CD4-positive, alpha-beta T cell (primary cell): ENCODE measurements at regions not wholly inside any gene's neighbourhood (a gene's known extent, or its start where the extent isn't known, plus 50 kb on each side); places are given as distances from the start of the nearest gene placed in this dataset.

Source experiments
- ATAC-seq: fragments of 200-7000 bp; cut with Tn5 transposase; one replicate; pipeline ENCODE4 v1.10.0; 2022; ENCODE audit warnings: mild to moderate bottlenecking; ENCODE audit not compliant: poor library complexity
- CTCF ChIA-PET: fragments of 350-600 bp; sonication (Branson Sonifier 250); formaldehyde crosslinking; loops from one replicate; lab custom pipeline; 2021; ENCODE audit warnings: antibody characterized with exemption, inconsistent platforms; lab: Charles Lee
- POLR2A ChIA-PET: fragments of 350-600 bp; sonication (Branson Sonifier 250); formaldehyde crosslinking; loops from one replicate; lab custom pipeline; 2021; ENCODE audit warnings: antibody characterized with exemption, inconsistent platforms; lab: Charles Lee
- DNase-seq, 14 experiments: peaks; one replicate each; pipeline ENCODE4 v3.0.0-alpha.2; 2013 to 2020; ENCODE audit warnings: mixed read lengths in 2 of 14
- H3K27ac ChIP-seq, 2 donors: one replicate each; pipeline versions ENCODE4 v1.5.1 to v1.7.0; 2013; ENCODE audit warnings: low read length in 2 of 2, low read depth in 1 of 2, mild to moderate bottlenecking in 1 of 2
- H3K27me3 ChIP-seq, 2 experiments: 1 replicate in 1 of 2; 2 replicates in 1 of 2; pipeline versions ENCODE4 v1.6.1 to v1.7.0; 2013; ENCODE audit warnings: low read length in 2 of 2, control low read depth in 1 of 2, mild to moderate bottlenecking in 1 of 2, moderate library complexity in 1 of 2; ENCODE audit not compliant: insufficient read depth in 2 of 2, control insufficient read depth in 1 of 2
- H3K36me3 ChIP-seq: one replicate; pipeline ENCODE4 v1.6.1; 2013; ENCODE audit warnings: low read length, control low read depth; ENCODE audit not compliant: insufficient read depth
- H3K4me1 ChIP-seq: one replicate; pipeline ENCODE4 v1.6.1; 2013; ENCODE audit warnings: low read length, control low read depth; ENCODE audit not compliant: insufficient read depth
- H3K4me3 ChIP-seq: one replicate; pipeline ENCODE4 v1.5.1; 2013; ENCODE audit warnings: mild to moderate bottlenecking, low read length, moderate library complexity
- H3K9me3 ChIP-seq, 2 experiments: 1 replicate in 1 of 2; 2 replicates in 1 of 2; pipeline versions ENCODE4 v1.6.1 to v1.7.0; 2013; ENCODE audit warnings: low read length in 2 of 2, mild to moderate bottlenecking in 2 of 2, control low read depth in 1 of 2, moderate library complexity in 1 of 2; ENCODE audit not compliant: control insufficient read depth in 1 of 2, insufficient read depth in 1 of 2
- H3K27ac Mint-ChIP-seq: one replicate; pipeline ENCODE4 v1.8.0; 2020; ENCODE audit warnings: mixed read lengths
- H3K27me3 Mint-ChIP-seq: one replicate; pipeline ENCODE4 v1.8.0; 2021; ENCODE audit warnings: mixed read lengths
- H3K36me3 Mint-ChIP-seq: one replicate; pipeline ENCODE4 v1.8.0; 2021; ENCODE audit warnings: low read depth, mixed read lengths
- H3K4me1 Mint-ChIP-seq: one replicate; pipeline ENCODE4 v1.8.0; 2021; ENCODE audit warnings: low read depth, mixed read lengths
- H3K4me3 Mint-ChIP-seq: one replicate; pipeline ENCODE4 v1.8.0; 2020; ENCODE audit warnings: mild to moderate bottlenecking, mixed read lengths
- H3K9me3 Mint-ChIP-seq: one replicate; pipeline ENCODE4 v1.8.0; 2020; ENCODE audit warnings: mixed read lengths
- intact Hi-C, 2 experiments: fragments of 100-400 bp; cut with DNase I in 1 of 2; cut with micrococcal nuclease in 1 of 2; formaldehyde crosslinking; loops; one replicate each; pipeline versions ENCODE4 v1.15.1 to v1.9.0; 2023 to 2025; cut with DNase I, micrococcal nuclease
- TF ChIP-seq, protein P1 (sequence below): fragments of 200-600 bp; IDR thresholded peaks from one replicate; pipeline ENCODE4 v1.8.0; 2022; ENCODE audit warnings: antibody characterized with exemption, mild to moderate bottlenecking

DNA sequence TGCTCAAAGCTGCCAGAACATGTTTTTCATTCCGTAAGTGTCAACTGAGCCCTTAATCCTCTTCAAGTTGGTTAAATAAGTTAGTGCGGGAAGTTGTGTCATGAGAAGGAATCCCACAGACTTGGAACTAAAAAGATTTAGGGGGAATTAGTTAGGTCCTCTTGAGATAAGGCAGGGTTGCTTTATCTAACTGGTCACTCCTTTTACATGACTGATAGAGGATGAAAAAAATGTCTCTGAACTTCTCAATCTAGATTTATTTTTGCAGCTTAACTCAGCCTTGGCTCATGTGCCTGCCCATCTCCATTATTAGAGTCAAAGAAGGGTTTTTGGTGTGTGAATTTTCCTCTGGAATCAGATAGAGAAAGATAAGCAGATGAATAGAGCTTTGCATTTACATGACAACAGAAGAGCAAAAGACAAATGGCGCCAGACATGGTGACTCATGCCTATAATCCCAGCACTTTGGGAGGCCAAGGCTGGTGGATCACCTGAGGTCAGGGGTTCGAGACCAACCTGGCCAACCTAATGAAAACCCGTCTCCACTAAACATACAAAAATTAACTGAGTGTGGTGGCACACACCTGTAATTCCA, 882.9 kb downstream of the RPA4 start:
- Mint-ChIP-seq H3K27ac (no peak overlapping the region), H3K36me3 (no peaks in the 10 kb centered on the region), H3K9me3 (no peaks in the 10 kb centered on the region), H3K27me3 (no peaks in the 10 kb centered on the region), H3K4me3 (no peak overlapping the region), H3K4me1 (no peaks in the 10 kb centered on the region)
- no peaks in the 10 kb centered on the region for H3K27me3 ChIP-seq
- TF ChIP-seq, protein P1, sequence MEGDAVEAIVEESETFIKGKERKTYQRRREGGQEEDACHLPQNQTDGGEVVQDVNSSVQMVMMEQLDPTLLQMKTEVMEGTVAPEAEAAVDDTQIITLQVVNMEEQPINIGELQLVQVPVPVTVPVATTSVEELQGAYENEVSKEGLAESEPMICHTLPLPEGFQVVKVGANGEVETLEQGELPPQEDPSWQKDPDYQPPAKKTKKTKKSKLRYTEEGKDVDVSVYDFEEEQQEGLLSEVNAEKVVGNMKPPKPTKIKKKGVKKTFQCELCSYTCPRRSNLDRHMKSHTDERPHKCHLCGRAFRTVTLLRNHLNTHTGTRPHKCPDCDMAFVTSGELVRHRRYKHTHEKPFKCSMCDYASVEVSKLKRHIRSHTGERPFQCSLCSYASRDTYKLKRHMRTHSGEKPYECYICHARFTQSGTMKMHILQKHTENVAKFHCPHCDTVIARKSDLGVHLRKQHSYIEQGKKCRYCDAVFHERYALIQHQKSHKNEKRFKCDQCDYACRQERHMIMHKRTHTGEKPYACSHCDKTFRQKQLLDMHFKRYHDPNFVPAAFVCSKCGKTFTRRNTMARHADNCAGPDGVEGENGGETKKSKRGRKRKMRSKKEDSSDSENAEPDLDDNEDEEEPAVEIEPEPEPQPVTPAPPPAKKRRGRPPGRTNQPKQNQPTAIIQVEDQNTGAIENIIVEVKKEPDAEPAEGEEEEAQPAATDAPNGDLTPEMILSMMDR, result no peak
- no peaks in the 10 kb centered on the region for H3K9me3 ChIP-seq
- no peaks in the 10 kb centered on the region for H3K4me1 ChIP-seq
- POLR2A ChIA-PET, result no interaction called here
- CTCF ChIA-PET, result no interaction called here
- H3K4me3 ChIP-seq, result no peak overlapping the region
- intact Hi-C loops, result no loop called here
- no peaks in the 10 kb centered on the region for H3K36me3 ChIP-seq
- DNase-seq, result no peak
- H3K27ac ChIP-seq, result no peak overlapping the region
- no peak for ATAC-seq

DNA sequence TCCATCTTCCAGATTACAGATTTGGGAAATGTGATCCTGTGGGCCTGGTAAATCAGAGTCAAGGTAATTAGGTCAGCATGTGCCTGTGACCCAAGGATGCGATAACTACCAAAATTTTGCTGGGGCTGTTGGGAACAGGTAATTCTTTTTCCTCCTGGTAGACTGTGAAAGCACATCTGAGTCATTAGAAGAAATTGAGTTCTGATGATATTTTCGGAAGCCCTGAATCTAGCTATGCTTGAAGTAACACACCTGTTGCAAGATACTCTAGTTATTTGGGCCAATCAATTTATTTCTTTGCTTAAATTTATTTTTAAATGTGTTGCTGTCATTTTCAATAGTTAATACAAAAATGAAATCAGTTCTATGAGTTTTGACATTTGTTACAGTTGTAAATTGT, 903.6 kb downstream of the RPA4 start:
- Histone ChIP-seq H3K4me3 (no peak overlapping the region), H3K4me1 (no peaks in the 10 kb centered on the region), H3K9me3 (no peaks in the 10 kb centered on the region), H3K36me3 (no peaks in the 10 kb centered on the region), H3K27me3 (no peaks in the 10 kb centered on the region), H3K27ac (no peak overlapping the region)
- no peaks in the 10 kb centered on the region for H3K36me3 Mint-ChIP-seq
- H3K9me3 Mint-ChIP-seq, result no peaks in the 10 kb centered on the region
- CTCF ChIA-PET, result no interaction called here
- H3K4me1 Mint-ChIP-seq, result no peaks in the 10 kb centered on the region
- no peaks in the 10 kb centered on the region for H3K27me3 Mint-ChIP-seq
- no peak overlapping the region for H3K4me3 Mint-ChIP-seq
- TF ChIP-seq, protein P1, result no peak
- no peak overlapping the region for H3K27ac Mint-ChIP-seq
- DNase-seq, result no peak
- POLR2A ChIA-PET, result no interaction called here
- intact Hi-C loops, result no loop called here
- no peak for ATAC-seq

DNA sequence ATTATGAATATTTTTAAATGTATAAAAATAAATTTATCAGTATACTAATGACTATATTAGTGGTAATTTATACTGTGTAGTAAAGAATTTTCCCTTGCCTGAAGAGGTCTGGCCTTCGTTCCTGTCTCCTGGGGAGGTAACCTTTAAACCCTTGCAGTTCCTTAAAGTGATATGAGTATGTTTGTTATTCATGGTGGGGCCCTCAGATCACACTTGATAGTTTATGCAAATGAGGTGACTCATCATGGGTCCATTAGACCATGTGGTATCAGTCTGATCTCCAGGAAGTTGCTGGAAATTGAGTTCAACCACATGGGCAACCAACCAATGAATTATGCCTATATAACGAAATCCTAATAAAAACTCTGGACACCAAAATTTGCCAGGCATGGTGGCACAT, 904.1 kb downstream of the RPA4 start:
- no peak overlapping the region for H3K4me3 ChIP-seq
- intact Hi-C loops, result no loop called here
- no peaks in the 10 kb centered on the region for H3K4me1 ChIP-seq
- Mint-ChIP-seq H3K4me3 (no peak overlapping the region), H3K27ac (no peak overlapping the region), H3K36me3 (no peaks in the 10 kb centered on the region), H3K27me3 (no peaks in the 10 kb centered on the region), H3K9me3 (no peaks in the 10 kb centered on the region), H3K4me1 (no peaks in the 10 kb centered on the region)
- H3K27me3 ChIP-seq, result no peaks in the 10 kb centered on the region
- no peak overlapping the region for H3K27ac ChIP-seq
- CTCF ChIA-PET, result no interaction called here
- ATAC-seq (no peak), DNase-seq (no peak)
- POLR2A ChIA-PET, result no interaction called here
- H3K9me3 ChIP-seq, result no peaks in the 10 kb centered on the region
- TF ChIP-seq, protein P1, result no peak
- no peaks in the 10 kb centered on the region for H3K36me3 ChIP-seq
